GM12878 (cell line): ENCODE measurements at regions not wholly inside any gene's neighbourhood (a gene's known extent, or its start where the extent isn't known, plus 50 kb on each side); places are given as distances from the start of the nearest gene placed in this dataset.

Source experiments
- E2F8 ChIP-seq: fragments of 450-650 bp; IDR thresholded peaks from 2 replicates; pipeline ENCODE4 v1.6.1; 2018; ENCODE audit warnings: mild to moderate bottlenecking, low read depth, moderate library complexity; ENCODE audit not compliant: partially characterized antibody
- E4F1 ChIP-seq: fragments of 450-650 bp; IDR thresholded peaks from 2 replicates; pipeline ENCODE4 v1.6.1; 2018; ENCODE audit warnings: borderline replicate concordance, mild to moderate bottlenecking; ENCODE audit not compliant: partially characterized antibody
- EZH2 ChIP-seq: IDR thresholded peaks from 2 replicates; pipeline ENCODE4 v1.6.1; 2012; ENCODE audit warnings: low read depth, mild to moderate bottlenecking, control low read depth, inconsistent platforms, low read length, borderline replicate concordance; ENCODE audit not compliant: control insufficient read depth
- GABPA ChIP-seq: IDR thresholded peaks from 2 replicates; pipeline ENCODE4 v1.6.1; 2014; ENCODE audit warnings: antibody characterized with exemption, low read depth, mild to moderate bottlenecking, inconsistent platforms
- IRF4 ChIP-seq: IDR thresholded peaks from 2 replicates; pipeline ENCODE4 v1.6.1; 2011; ENCODE audit warnings: low read depth, low read length
- JUNB ChIP-seq: IDR thresholded peaks from 2 replicates; pipeline ENCODE4 v1.6.1; 2016; ENCODE audit warnings: antibody characterized with exemption, mild to moderate bottlenecking
- MYB ChIP-seq: fragments of 150-350 bp; IDR thresholded peaks from 2 replicates; pipeline ENCODE4 v1.6.1; 2014; ENCODE audit warnings: mild to moderate bottlenecking, low read depth, low read length, borderline replicate concordance
- NFYA ChIP-seq: IDR thresholded peaks from 2 replicates; pipeline ENCODE4 v1.6.1; 2011; ENCODE audit warnings: low read depth, mild to moderate bottlenecking, low read length, improper control_type of control experiment, borderline replicate concordance
- NR2F1 ChIP-seq: fragments of 450-650 bp; conservative IDR thresholded peaks from 2 replicates; pipeline ENCODE4 v1.6.1; 2017; ENCODE audit warnings: mild to moderate bottlenecking
- PAX5 ChIP-seq: IDR thresholded peaks from 2 replicates; pipeline ENCODE4 v1.6.1; 2011; ENCODE audit warnings: low read depth, low read length, borderline replicate concordance
- RAD51 ChIP-seq: fragments of 450-650 bp; IDR thresholded peaks from 2 replicates; pipeline ENCODE4 v1.6.1; 2016; ENCODE audit warnings: moderate library complexity, mild to moderate bottlenecking, inconsistent platforms
- RB1 ChIP-seq: fragments of 450-650 bp; formaldehyde crosslinking; IDR thresholded peaks from 2 replicates; pipeline ENCODE4 v1.6.1; 2017; ENCODE audit warnings: mild to moderate bottlenecking, borderline replicate concordance
- RBBP5 ChIP-seq: fragments of 200-600 bp; sonication (generic); conservative IDR thresholded peaks from 2 replicates; pipeline ENCODE4 v1.6.1; 2016
- SKIL ChIP-seq: fragments of 450-650 bp; IDR thresholded peaks from 2 replicates; pipeline ENCODE4 v1.6.1; 2017; ENCODE audit warnings: mild to moderate bottlenecking, low read depth, inconsistent platforms; ENCODE audit not compliant: poor library complexity, severe bottlenecking
- SPI1 ChIP-seq: IDR thresholded peaks from 2 replicates; pipeline ENCODE4 v1.6.1; 2011; ENCODE audit warnings: low read depth, mild to moderate bottlenecking, low read length, moderate library complexity, borderline replicate concordance; ENCODE audit not compliant: insufficient read depth
- STAT3 ChIP-seq: IDR thresholded peaks from 2 replicates; pipeline ENCODE4 v1.6.1; 2011; ENCODE audit warnings: low read depth, low read length, improper control_type of control experiment
- SUZ12 ChIP-seq: fragments of 200-600 bp; sonication (generic); IDR thresholded peaks from one replicate; pipeline ENCODE4 v1.6.1; 2018; ENCODE audit warnings: antibody characterized with exemption, mild to moderate bottlenecking; ENCODE audit not compliant: unreplicated experiment
- WRNIP1 ChIP-seq: IDR thresholded peaks from 2 replicates; pipeline ENCODE4 v1.6.1; 2011; ENCODE audit warnings: low read depth, low read length, improper control_type of control experiment, borderline replicate concordance
- ZNF687 ChIP-seq: fragments of 450-650 bp; IDR thresholded peaks from 2 replicates; pipeline ENCODE4 v1.6.1; 2017; ENCODE audit warnings: mild to moderate bottlenecking, moderate library complexity

DNA sequence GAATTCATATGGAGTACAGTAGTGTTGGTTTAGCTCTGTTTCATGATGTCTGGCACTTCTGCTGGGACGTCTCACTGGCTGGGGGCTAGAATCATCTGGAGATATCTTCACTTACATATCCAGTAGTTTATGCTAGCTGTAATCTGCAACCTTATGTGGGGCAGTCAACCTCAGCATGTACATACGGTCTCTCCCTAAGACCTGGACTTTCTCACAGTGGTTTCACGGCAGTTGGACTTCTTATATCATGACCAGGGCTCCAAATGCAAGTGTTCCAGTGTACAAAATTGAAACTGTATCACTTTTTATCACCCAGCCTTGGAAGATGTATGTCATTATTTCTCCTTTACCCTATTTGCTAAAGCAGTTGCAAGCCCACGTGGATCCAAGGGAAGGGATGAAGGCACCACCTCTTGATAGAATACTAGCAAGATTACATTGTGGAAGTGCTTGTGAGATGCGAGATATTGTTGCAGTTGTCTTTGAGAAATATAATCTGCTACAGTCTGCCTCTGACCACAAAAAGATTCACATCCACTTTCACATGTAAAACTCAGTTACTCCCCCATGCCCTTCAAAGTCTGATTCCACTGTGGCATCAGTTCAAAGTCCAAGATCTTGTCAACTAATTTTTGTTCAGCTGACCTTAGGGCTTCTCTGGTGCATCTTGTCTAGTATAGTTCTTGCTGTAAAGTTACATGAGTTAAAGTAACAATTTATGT is 316.6 kb upstream of the NCAM1 start (continued):
- TF ChIP-seq ZNF687 (0 out of 2 replicates have a peak, but pooled peaks have one; percentile 17), PAX5 (no peak), MYB (no peak), E2F8 (no peak), RB1 (no peak), JUNB (no peak), NR2F1 (peak; percentile 52), EZH2 (no peak), IRF4 (no peak), SUZ12 (no peak), E4F1 (no peak), SPI1 (peak; percentile 70), GABPA (no peak), WRNIP1 (no peak), NFYA (no peak), STAT3 (no peak), RBBP5 (no peak), RAD51 (no peak), SKIL (peak; percentile 23)
